ENCODE measurements at regions not wholly inside any gene's neighbourhood (a gene's known extent, or its start where the extent isn't known, plus 50 kb on each side); places are given as distances from the start of the nearest gene placed in this dataset.

DNA sequence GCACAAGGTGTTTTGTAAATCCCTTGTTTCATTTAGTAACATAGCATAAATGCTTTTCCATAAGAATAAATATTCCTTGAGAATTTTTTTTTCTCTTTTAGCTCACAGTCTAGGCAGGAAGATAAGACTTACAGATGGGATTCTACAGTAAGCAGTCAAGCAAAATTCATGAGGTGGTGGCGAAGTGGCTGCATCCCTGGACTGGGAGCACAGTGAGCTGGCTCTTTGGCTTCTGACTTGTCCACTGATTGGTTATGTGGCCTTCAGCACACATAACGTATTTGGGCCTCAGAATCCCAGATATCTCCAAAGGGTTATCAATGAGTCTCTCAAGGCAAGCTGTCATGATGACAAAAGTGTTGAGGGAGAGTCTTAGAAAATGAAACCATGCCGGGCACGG, 99.8 kb downstream of the EBNA1BP2 start:
- no peak overlapping the region for H3K4me3 ChIP-seq (replicated peaks; ENCODE audit: low read depth, low read length)
- TF ChIP-seq, protein P1, sequence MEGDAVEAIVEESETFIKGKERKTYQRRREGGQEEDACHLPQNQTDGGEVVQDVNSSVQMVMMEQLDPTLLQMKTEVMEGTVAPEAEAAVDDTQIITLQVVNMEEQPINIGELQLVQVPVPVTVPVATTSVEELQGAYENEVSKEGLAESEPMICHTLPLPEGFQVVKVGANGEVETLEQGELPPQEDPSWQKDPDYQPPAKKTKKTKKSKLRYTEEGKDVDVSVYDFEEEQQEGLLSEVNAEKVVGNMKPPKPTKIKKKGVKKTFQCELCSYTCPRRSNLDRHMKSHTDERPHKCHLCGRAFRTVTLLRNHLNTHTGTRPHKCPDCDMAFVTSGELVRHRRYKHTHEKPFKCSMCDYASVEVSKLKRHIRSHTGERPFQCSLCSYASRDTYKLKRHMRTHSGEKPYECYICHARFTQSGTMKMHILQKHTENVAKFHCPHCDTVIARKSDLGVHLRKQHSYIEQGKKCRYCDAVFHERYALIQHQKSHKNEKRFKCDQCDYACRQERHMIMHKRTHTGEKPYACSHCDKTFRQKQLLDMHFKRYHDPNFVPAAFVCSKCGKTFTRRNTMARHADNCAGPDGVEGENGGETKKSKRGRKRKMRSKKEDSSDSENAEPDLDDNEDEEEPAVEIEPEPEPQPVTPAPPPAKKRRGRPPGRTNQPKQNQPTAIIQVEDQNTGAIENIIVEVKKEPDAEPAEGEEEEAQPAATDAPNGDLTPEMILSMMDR (IDR thresholded peaks at IDR 0.05; ENCODE audit: low read depth, low read length, missing control alignments), result no peak
- no peak for DNase-seq (ENCODE audit: extremely low read depth, low read depth)

DNA sequence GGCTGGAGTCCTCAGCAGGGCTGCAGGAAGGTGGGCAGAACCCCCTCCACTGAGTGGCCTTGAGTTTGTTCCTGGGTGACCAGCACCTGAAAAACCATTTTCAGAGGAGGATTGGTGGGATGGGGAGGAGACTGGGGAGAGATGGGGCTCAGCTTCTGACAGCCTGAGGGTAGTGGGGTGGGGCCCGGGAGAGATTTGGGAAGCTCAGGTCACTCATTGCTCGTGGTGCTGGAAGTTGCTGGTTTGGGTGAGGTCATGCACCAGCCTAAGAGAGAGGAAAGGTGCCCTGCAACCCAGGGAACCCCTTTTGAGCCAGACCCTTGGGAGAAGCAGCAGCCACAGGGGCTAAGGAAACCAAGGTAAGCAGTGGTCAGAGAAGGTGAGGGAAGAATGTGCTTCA, 100.8 kb downstream of the EBNA1BP2 start:
- DNase-seq (ENCODE audit: extremely low read depth, low read depth), result no peak
- no peak overlapping the region for H3K4me3 ChIP-seq (replicated peaks; ENCODE audit: low read depth, low read length)
- TF ChIP-seq, protein P1 (IDR thresholded peaks at IDR 0.05; ENCODE audit: low read depth, low read length, missing control alignments), result no peak

DNA sequence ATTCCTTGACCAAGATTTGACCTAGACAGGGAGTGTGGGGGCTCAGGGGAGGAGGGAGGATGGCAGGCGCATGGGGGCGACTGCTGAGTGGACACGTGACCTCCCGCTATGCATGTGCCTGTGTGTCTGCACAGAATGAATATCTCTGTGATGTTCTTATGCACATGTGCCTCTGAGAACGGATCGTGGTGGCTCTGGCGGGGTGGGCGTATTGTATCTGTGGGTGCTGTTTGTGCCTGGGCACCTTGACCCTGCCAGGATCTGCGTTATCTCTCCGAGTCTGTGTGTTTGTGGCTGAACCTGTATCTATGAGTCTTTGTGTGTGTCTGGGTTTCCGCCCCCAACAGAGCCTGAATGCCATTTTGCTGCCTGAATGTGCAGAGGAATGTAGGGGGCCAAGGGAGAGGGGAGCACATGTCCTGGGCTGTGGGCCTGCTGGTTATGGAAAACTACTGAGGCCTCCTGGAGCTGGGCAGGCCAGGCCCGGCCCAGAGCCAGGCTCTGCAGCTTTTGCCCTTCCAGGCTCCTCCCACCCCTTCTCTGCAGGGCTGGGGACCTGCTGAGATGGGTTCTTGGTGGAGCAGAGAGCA, 102.5 kb downstream of the EBNA1BP2 start:
- DNase-seq (ENCODE audit: extremely low read depth, low read depth), result no peak
- H3K4me3 ChIP-seq (replicated peaks; ENCODE audit: low read depth, low read length), result no peak overlapping the region
- TF ChIP-seq, protein P1 (IDR thresholded peaks at IDR 0.05; ENCODE audit: low read depth, low read length, missing control alignments), result no peak

DNA sequence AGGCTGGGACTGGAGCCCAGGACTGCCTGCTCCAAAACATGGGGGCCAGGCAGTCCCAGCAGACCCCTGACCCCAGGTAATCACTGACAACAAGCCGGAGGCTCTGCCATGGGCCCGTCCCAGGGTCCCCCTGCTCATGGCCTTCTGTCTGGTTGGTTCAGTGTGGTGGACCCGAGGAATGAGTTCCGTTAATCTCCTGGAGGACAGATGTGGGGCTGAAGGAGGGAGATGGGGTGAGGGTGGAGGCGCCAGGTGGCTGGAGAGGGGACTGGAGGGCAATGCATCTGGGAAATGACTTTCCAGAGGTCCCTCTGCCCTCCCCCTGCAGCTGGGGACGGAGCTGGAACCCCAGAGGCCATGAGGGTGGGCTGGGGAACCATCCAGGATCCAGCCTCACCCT, 103.2 kb downstream of the EBNA1BP2 start:
- TF ChIP-seq, protein P1 (IDR thresholded peaks at IDR 0.05; ENCODE audit: low read depth, low read length, missing control alignments), result no peak
- no peak overlapping the region for H3K4me3 ChIP-seq (replicated peaks; ENCODE audit: low read depth, low read length)
- DNase-seq (ENCODE audit: extremely low read depth, low read depth), result no peak

DNA sequence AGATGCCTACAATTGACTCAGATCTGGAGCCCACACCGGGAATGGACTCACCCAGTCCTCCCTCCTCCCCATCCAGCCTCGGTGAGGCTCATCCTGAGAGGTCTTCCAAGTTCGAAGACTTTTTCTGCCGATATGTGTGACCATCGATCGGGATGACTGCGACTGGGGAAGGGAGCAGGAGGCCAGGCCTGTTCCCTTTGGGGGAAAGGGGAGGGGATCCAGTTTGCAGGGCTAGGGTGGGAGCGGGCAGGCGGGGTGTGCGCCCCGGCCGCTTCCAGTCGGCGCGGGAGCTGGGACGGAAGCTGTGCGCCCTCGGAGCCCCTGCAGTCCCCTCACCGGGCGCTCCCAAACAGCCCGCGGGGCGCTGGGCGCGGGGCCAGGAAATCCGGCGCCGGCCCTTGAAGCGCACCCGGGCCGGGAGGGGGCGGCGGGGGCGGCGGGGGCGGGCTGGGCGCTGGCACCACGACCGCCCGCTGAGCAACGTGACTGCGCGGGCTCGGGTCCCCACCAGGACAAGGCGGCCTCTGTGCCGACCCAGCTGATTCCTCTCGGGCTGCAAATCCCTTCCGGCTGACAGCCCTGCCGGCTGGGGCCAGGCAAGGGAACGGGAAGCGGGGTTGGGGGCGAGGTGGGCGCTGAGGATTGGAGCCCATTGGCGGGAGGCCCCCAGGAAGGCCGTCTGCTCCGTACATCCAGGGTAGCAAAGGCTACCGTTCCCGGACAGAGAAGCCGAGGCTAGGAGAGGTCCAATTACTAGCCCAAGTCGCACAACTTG, 103.9 kb downstream of the EBNA1BP2 start:
- no peak for DNase-seq (ENCODE audit: extremely low read depth, low read depth)
- no peak overlapping the region for H3K4me3 ChIP-seq (replicated peaks; ENCODE audit: low read depth, low read length)
- TF ChIP-seq, protein P1 (IDR thresholded peaks at IDR 0.05; ENCODE audit: low read depth, low read length, missing control alignments), result no peak

DNA sequence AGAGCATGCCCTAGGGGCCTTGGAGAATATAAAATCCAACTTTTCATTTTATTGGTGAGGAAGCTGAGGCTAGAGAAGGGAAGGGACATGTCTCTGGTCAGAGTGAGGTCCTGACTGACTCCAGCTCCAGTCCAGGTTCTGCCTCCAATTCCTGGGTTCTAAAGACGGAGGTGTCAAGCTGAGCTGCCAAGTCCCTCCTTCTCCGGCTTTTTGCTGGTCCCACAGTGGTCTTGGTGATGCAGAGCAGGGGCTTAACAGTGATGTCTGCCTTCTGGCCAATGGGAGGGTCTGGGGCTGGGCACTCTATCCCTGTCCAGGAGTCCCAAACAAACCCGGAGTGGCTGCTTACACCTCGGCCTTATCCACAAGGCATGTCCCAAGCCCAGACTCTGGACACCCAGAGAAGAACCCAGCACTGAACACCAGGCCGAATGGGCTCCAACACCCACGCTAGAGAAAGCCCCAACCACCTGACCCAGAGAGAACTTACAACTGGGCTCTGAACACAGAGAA, 104.8 kb downstream of the EBNA1BP2 start:
- no peak overlapping the region for H3K4me3 ChIP-seq (replicated peaks; ENCODE audit: low read depth, low read length)
- no peak for DNase-seq (ENCODE audit: extremely low read depth, low read depth)
- TF ChIP-seq, protein P1 (IDR thresholded peaks at IDR 0.05; ENCODE audit: low read depth, low read length, missing control alignments), result no peak

All from HFF-Myc (cell line).